PC-9 (cell line): ENCODE measurements at regions not wholly inside any gene's neighbourhood (a gene's known extent, or its start where the extent isn't known, plus 50 kb on each side); places are given as distances from the start of the nearest gene placed in this dataset.

Source experiments
- BruUV-seq: library from RNA; stranded (reverse); fragments of 400-500 nt; replicated peaks from 2 replicates; lab custom pipeline; 2021; lab: Mats Ljungman, UMichigan
- CTCF ChIA-PET: fragments of 300-600 bp; sonication (Branson Sonifier 250); formaldehyde crosslinking; loops from one replicate; lab custom pipeline; 2022; ENCODE audit warnings: antibody characterized with exemption; lab: Charles Lee
- POLR2A ChIA-PET: fragments of 300-600 bp; sonication (Branson Sonifier 250); formaldehyde crosslinking; loops from one replicate; lab custom pipeline; 2022; ENCODE audit warnings: antibody characterized with exemption; ENCODE audit not compliant: unreplicated experiment; lab: Charles Lee
- DNase-seq, 2 experiments: peaks; one replicate each; pipeline versions ENCODE4 v3.0.0 to v3.0.0-alpha.2; 2015 to 2022; ENCODE audit warnings: mixed read lengths in 1 of 2
- H2AFZ ChIP-seq: fragments of 200-600 bp; sonication (generic); 2 replicates; pipeline ENCODE4 v1.8.1; 2017; ENCODE audit warnings: antibody characterized with exemption
- H3F3A ChIP-seq: fragments of 200-600 bp; sonication (generic); 2 replicates; pipeline ENCODE4 v1.8.1; 2017; ENCODE audit warnings: antibody characterized with exemption, mild to moderate bottlenecking, low read depth; ENCODE audit not compliant: insufficient read depth
- H3K27ac ChIP-seq: fragments of 200-600 bp; sonication (generic); 2 replicates; pipeline ENCODE4 v1.6.1; 2016; ENCODE audit warnings: mixed run types
- H3K27me3 ChIP-seq: fragments of 200-600 bp; sonication (generic); 2 replicates; pipeline ENCODE4 v1.6.1; 2016; ENCODE audit warnings: low read depth, mixed run types; ENCODE audit not compliant: insufficient read depth
- H3K36me3 ChIP-seq: fragments of 200-600 bp; sonication (generic); 2 replicates; pipeline ENCODE4 v1.6.1; 2016; ENCODE audit warnings: low read depth, mixed run types
- H3K4me1 ChIP-seq: fragments of 200-600 bp; sonication (generic); replicated peaks from 2 replicates; pipeline ENCODE4 v1.6.1; 2016; ENCODE audit warnings: mixed run types; ENCODE audit not compliant: insufficient read depth
- H3K4me2 ChIP-seq: fragments of 200-600 bp; sonication (generic); 2 replicates; pipeline ENCODE4 v1.6.1; 2017; ENCODE audit warnings: mixed run types
- H3K4me3 ChIP-seq: fragments of 200-600 bp; sonication (generic); 2 replicates; pipeline ENCODE4 v1.6.1; 2016; ENCODE audit warnings: mixed run types
- H3K79me2 ChIP-seq: fragments of 200-600 bp; sonication (generic); 2 replicates; pipeline ENCODE4 v1.6.1; 2017; ENCODE audit warnings: low read depth, mixed run types
- H3K9me2 ChIP-seq: fragments of 200-600 bp; sonication (generic); 2 replicates; pipeline ENCODE4 v1.8.1; 2017; ENCODE audit warnings: mild to moderate bottlenecking; ENCODE audit not compliant: insufficient read depth
- H3K9me3 ChIP-seq: fragments of 200-600 bp; sonication (generic); 2 replicates; pipeline ENCODE4 v1.8.1; 2016; ENCODE audit warnings: low read depth; ENCODE audit not compliant: insufficient read depth
- H4K20me1 ChIP-seq: fragments of 200-600 bp; sonication (generic); 2 replicates; pipeline ENCODE4 v1.8.1; 2017; ENCODE audit not compliant: insufficient read depth
- CTCF ChIP-seq: fragments of 200-600 bp; sonication (generic); conservative IDR thresholded peaks from 2 replicates; pipeline ENCODE4 v1.6.1; 2017; ENCODE audit warnings: mixed run types, antibody characterized with exemption, mild to moderate bottlenecking, moderate library complexity
- EZH2 ChIP-seq: fragments of 200-600 bp; sonication (generic); IDR thresholded peaks from 2 replicates; pipeline ENCODE4 v1.8.0; 2017; ENCODE audit warnings: antibody characterized with exemption, low read depth
- intact Hi-C: fragments of 100-400 bp; cut with micrococcal nuclease; formaldehyde crosslinking; loops from one replicate; pipeline ENCODE4 v1.10.0; 2022; ENCODE audit not compliant: unreplicated experiment

- ChIA-PET POLR2A (no interaction called here), CTCF (no interaction called here)
- Histone ChIP-seq H2AFZ (no peak overlapping the region), H3K4me1 (no peaks in the 10 kb centered on the region), H3K4me3 (no peak overlapping the region), H3K4me2 (no peak overlapping the region), H3F3A (no peaks in the 10 kb centered on the region), H4K20me1 (no peaks in the 10 kb centered on the region), H3K9me2 (no peaks in the 10 kb centered on the region), H3K27me3 (no peaks in the 10 kb centered on the region), H3K27ac (no peak overlapping the region), H3K79me2 (no peaks in the 10 kb centered on the region), H3K9me3 (no peaks in the 10 kb centered on the region), H3K36me3 (no peaks in the 10 kb centered on the region)
- no TSS peak for BruUV-seq
- DNase-seq = no peak
- TF ChIP-seq CTCF (no peak), EZH2 (no peak)
- intact Hi-C loops = no loop called here
Measured at GRCh38 chrX:78592030-78592429, 67.1 kb downstream of the RTL3 start.

DNA sequence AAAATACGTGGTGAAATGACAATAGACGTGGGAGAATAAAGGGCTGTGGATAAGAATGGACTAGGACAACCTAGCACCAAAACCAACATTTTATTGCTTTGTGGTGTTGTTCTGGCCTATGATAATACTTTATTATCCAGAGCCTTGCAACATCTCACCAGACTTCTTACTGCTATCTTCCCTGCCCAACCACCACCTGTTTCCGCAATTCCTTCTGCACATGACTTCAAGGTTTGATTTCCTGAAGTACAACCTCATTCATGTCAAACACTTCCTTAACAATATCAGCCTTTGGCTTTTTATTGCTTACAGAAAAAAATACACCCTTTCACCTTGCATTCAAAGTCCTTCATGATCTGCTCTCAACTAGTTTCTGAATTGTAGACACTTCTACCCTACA lies 84.8 kb downstream of the RTL3 start:
- Histone ChIP-seq H3K36me3 (no peaks in the 10 kb centered on the region), H3F3A (no peaks in the 10 kb centered on the region), H3K9me3 (no peaks in the 10 kb centered on the region), H3K4me2 (no peak overlapping the region), H4K20me1 (no peaks in the 10 kb centered on the region), H3K4me1 (no peaks in the 10 kb centered on the region), H3K9me2 (no peaks in the 10 kb centered on the region), H3K79me2 (no peaks in the 10 kb centered on the region), H3K27me3 (no peaks in the 10 kb centered on the region), H3K4me3 (no peak overlapping the region), H2AFZ (no peak overlapping the region), H3K27ac (no peak overlapping the region)
- no TSS peak for BruUV-seq
- TF ChIP-seq CTCF = no peak
- no peak for TF ChIP-seq EZH2
- POLR2A ChIA-PET = no interaction called here
- CTCF ChIA-PET = no interaction called here
- no peak for DNase-seq
- intact Hi-C loops = no loop called here

- Histone ChIP-seq H3K9me2 (no peaks in the 10 kb centered on the region), H3K9me3 (no peaks in the 10 kb centered on the region), H3K79me2 (no peaks in the 10 kb centered on the region), H3K4me2 (no peak overlapping the region), H3K27me3 (no peaks in the 10 kb centered on the region), H2AFZ (no peak overlapping the region), H3F3A (no peaks in the 10 kb centered on the region), H3K4me1 (no peaks in the 10 kb centered on the region), H3K4me3 (no peak overlapping the region), H4K20me1 (no peaks in the 10 kb centered on the region), H3K36me3 (no peaks in the 10 kb centered on the region), H3K27ac (no peak overlapping the region)
- DNase-seq = no peak
- no peak for TF ChIP-seq CTCF
- no peak for TF ChIP-seq EZH2
- intact Hi-C loops = no loop called here
- ChIA-PET POLR2A (no interaction called here), CTCF (no interaction called here)
- BruUV-seq = no TSS peak
Measured at GRCh38 chrX:78573630-78574029, 85.5 kb downstream of the RTL3 start.
